HepG2 (cell line): ENCODE measurements at regions not wholly inside any gene's neighbourhood (a gene's known extent, or its start where the extent isn't known, plus 50 kb on each side); places are given as distances from the start of the nearest gene placed in this dataset.
"Not testable (repeated sequence)": the region's sequence is repeated elsewhere in the genome, so short reads cannot be mapped to it uniquely, and the experiment has no call there.

Experiments used
- ATAC-seq: fragments of 200-7000 bp; cut with Tn5 transposase; 3 replicates; pipeline ENCODE4 v1.9.1; 2020; ENCODE audit warnings: mild to moderate bottlenecking, moderate library complexity
- BruUV-seq: library from RNA; stranded (reverse); fragments of 400-500 nt; replicated peaks from 2 replicates; lab custom pipeline; 2021; lab: Mats Ljungman, UMichigan
- CTCF ChIA-PET: fragments of 300-600 bp; formaldehyde crosslinking; extraction: SDS; loops from one replicate; lab custom pipeline; 2021; ENCODE audit warnings: low total read pairs, inconsistent platforms, low intra/inter-chr PET ratio; lab: Yijun Ruan, JAX
- POLR2A ChIA-PET: fragments of 350-600 bp; sonication (Branson Sonifier 250); formaldehyde crosslinking; loops from one replicate; lab custom pipeline; 2020; ENCODE audit warnings: antibody characterized with exemption, inconsistent platforms; lab: Yijun Ruan, JAX
- DNase-seq: peaks from one replicate; pipeline ENCODE4 v3.0.0-alpha.2; 2015; ENCODE audit warnings: low spot score
- FAIRE-seq: peaks from 3 replicates; lab custom pipeline; 2011; peaks lifted over from hg19 to GRCh38; lab: Jason Lieb, UNC
- H2AFZ ChIP-seq: one replicate; pipeline ENCODE4 v1.6.1; 2011; ENCODE audit warnings: low read length, inconsistent platforms
- H3K27ac ChIP-seq: fragments of 300-600 bp; 3 replicates; pipeline ENCODE4 v1.8.0; 2011; ENCODE audit warnings: mixed run types, mild to moderate bottlenecking, mixed read lengths, low read length, inconsistent platforms; ENCODE audit not compliant: insufficient read depth; ENCODE audit errors: extremely low read length
- H3K27me3 ChIP-seq, 2 experiments: fragments of 200-600 bp in 1 of 2; 2 replicates in 1 of 2; 3 replicates in 1 of 2; pipeline versions ENCODE4 v1.6.0 to v1.8.0; 2011; ENCODE audit warnings: low read length in 2 of 2, mild to moderate bottlenecking in 2 of 2, moderate library complexity in 2 of 2, inconsistent platforms in 1 of 2; ENCODE audit not compliant: insufficient read depth in 2 of 2, control insufficient read depth in 1 of 2
- H3K36me3 ChIP-seq, 2 experiments: fragments of 200-600 bp in 1 of 2; replicated peaks in 1 of 2; 2 replicates in 1 of 2; 3 replicates in 1 of 2; pipeline versions ENCODE4 v1.5.1 to v1.8.0; 2011; ENCODE audit warnings: low read length in 2 of 2, inconsistent platforms in 1 of 2; ENCODE audit not compliant: insufficient read depth in 2 of 2, control insufficient read depth in 1 of 2
- H3K4me1 ChIP-seq: 2 replicates; pipeline ENCODE4 v1.5.1; 2012; ENCODE audit warnings: low read length, inconsistent platforms; ENCODE audit not compliant: insufficient read depth
- H3K4me2 ChIP-seq: 2 replicates; pipeline ENCODE4 v1.6.0; 2011; ENCODE audit warnings: low read depth, low read length, inconsistent platforms
- H3K4me3 ChIP-seq, 3 experiments: fragments of 200-600 bp in 1 of 3; sonication (generic), shearing (Covaris generic) in 1 of 3; replicated peaks in 1 of 3; 2 replicates each; pipeline ENCODE4 v1.5.1; 2011 to 2016; ENCODE audit warnings: low read length in 3 of 3, inconsistent platforms in 2 of 3, low read depth in 2 of 3, mild to moderate bottlenecking in 2 of 3, control low read depth in 1 of 3, mixed read lengths in 1 of 3; ENCODE audit not compliant: insufficient read depth in 1 of 3
- H3K79me2 ChIP-seq: one replicate; pipeline ENCODE4 v1.6.1; 2011; ENCODE audit warnings: low read length, inconsistent platforms; ENCODE audit not compliant: insufficient read depth
- H3K9ac ChIP-seq: 2 replicates; pipeline ENCODE4 v1.6.0; 2011; ENCODE audit warnings: mild to moderate bottlenecking, low read depth, low read length, inconsistent platforms; ENCODE audit not compliant: insufficient read depth
- H3K9me3 ChIP-seq: 2 replicates; pipeline ENCODE4 v1.5.1; 2012; ENCODE audit warnings: mild to moderate bottlenecking, low read length
- H4K20me1 ChIP-seq: 2 replicates; pipeline ENCODE4 v1.6.0; 2011; ENCODE audit warnings: inconsistent platforms, mild to moderate bottlenecking, low read length, moderate library complexity; ENCODE audit not compliant: insufficient read depth
- whole genome bisulfite sequencing: methylation state at CpG from one replicate; pipeline ENCODE4 v1.1.6; 2017; ENCODE audit warnings: low lambda C conversion rate; 5-methylcytosine and 5-hydroxymethylcytosine counted together
- in situ Hi-C: cut with HindIII; loops from 2 replicates; pipeline ENCODE4 v1.10.0; 2017; ENCODE audit warnings: low pct_unique_long_range_greater_than_20kb; ENCODE audit not compliant: extremely low pct_ligation_motif_present
- intact Hi-C: fragments of 100-400 bp; cut with micrococcal nuclease; formaldehyde crosslinking; loops from one replicate; pipeline ENCODE4 v1.10.0; 2022; ENCODE audit not compliant: unreplicated experiment

DNA sequence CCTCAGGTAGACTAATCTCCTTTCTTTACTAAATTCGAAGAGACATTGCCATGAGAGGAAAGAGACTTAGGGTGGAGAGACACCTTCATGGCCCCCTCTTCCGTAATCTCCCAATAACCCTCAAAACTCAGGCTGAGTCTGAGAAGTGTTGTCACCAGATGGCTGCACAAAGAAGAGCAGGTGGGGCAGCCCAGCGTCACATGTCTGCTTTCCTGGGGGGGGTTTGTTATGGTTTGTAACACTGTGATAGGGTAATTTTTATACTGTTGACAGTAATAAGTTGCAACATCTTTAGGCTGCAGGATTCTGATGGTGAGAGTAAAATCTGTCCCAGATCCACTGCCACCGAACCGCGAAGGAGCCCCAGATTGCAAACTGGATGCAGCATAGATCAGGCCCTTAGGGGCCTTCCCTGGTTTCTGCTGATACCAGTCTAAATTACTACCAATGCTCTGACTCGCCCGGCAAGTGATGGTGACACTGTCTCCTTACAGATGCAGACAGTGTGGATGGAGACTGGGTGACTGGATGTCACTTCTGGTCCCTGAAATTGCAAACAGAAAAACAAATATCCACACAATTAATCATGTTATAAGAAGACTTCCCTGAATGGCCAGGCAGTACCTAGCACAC is 595.1 kb downstream of the RPIA start:
- H2AFZ ChIP-seq, H3K9me3 ChIP-seq, ATAC-seq, H3K4me2 ChIP-seq, FAIRE-seq, in situ Hi-C loops, H3K36me3 ChIP-seq, H4K20me1 ChIP-seq, H3K79me2 ChIP-seq, H3K9ac ChIP-seq, H3K27me3 ChIP-seq, intact Hi-C loops, H3K4me1 ChIP-seq, DNase-seq, H3K27ac ChIP-seq, CTCF ChIA-PET, BruUV-seq, POLR2A ChIA-PET, H3K4me3 ChIP-seq: not testable (repeated sequence)
- no CpG with 5 or more reads among the region's 8 CpGs for WGBS

- H4K20me1 ChIP-seq, FAIRE-seq, H2AFZ ChIP-seq, H3K4me3 ChIP-seq, ATAC-seq, H3K36me3 ChIP-seq, BruUV-seq, H3K79me2 ChIP-seq, H3K4me2 ChIP-seq, intact Hi-C loops, H3K27me3 ChIP-seq, CTCF ChIA-PET, H3K4me1 ChIP-seq, H3K9ac ChIP-seq, in situ Hi-C loops, DNase-seq, H3K27ac ChIP-seq, H3K9me3 ChIP-seq, POLR2A ChIA-PET: not testable (repeated sequence)
- no CpG with 5 or more reads among the region's 4 CpGs for WGBS
These were observed 595.6 kb downstream of the RPIA start for GRCh38 chr2:89287084-89287483.

GRCh38 chr2:89291717-89292298 is 600.3 kb downstream of the RPIA start:
- H3K79me2 ChIP-seq, H3K9me3 ChIP-seq, H3K27ac ChIP-seq, H3K4me2 ChIP-seq, ATAC-seq, H3K4me3 ChIP-seq, intact Hi-C loops, in situ Hi-C loops, H2AFZ ChIP-seq, H3K36me3 ChIP-seq, H3K27me3 ChIP-seq, H3K4me1 ChIP-seq, CTCF ChIA-PET, H3K9ac ChIP-seq, FAIRE-seq, BruUV-seq, DNase-seq, H4K20me1 ChIP-seq, POLR2A ChIA-PET: not testable (repeated sequence)
- WGBS = no CpG with 5 or more reads among the region's 7 CpGs

- H3K27ac ChIP-seq, intact Hi-C loops, H3K79me2 ChIP-seq, H3K9me3 ChIP-seq, in situ Hi-C loops, POLR2A ChIA-PET, H3K4me1 ChIP-seq, H4K20me1 ChIP-seq, H3K27me3 ChIP-seq, H3K9ac ChIP-seq, H3K4me2 ChIP-seq, H3K4me3 ChIP-seq, H2AFZ ChIP-seq, BruUV-seq, H3K36me3 ChIP-seq, DNase-seq, FAIRE-seq, ATAC-seq, CTCF ChIA-PET: not testable (repeated sequence)
- WGBS = no CpG with 5 or more reads among the region's 4 CpGs
These were observed 601.9 kb downstream of the RPIA start for GRCh38 chr2:89293399-89293798.
